Endothelial cell of umbilical vein (primary cell): ENCODE measurements at regions not wholly inside any gene's neighbourhood (a gene's known extent, or its start where the extent isn't known, plus 50 kb on each side); places are given as distances from the start of the nearest gene placed in this dataset.

ENCODE experiments used
- BruUV-seq: library from RNA; stranded (reverse); fragments of 400-500 nt; replicated peaks from 2 replicates; lab custom pipeline; 2021; lab: Mats Ljungman, UMichigan
- CTCF ChIA-PET: fragments of 300-600, 350-600 bp; sonication (Branson Sonifier 250); formaldehyde crosslinking; loops from one replicate; lab custom pipeline; 2021; ENCODE audit warnings: antibody characterized with exemption, inconsistent platforms; lab: Charles Lee
- POLR2A ChIA-PET: fragments of 300-600, 350-600 bp; sonication (Branson Sonifier 250); formaldehyde crosslinking; loops from one replicate; lab custom pipeline; 2021; ENCODE audit warnings: antibody characterized with exemption, inconsistent platforms; lab: Charles Lee
- DNase-seq: peaks from one replicate; pipeline ENCODE4 v3.0.0-alpha.2; 2011; ENCODE audit warnings: low read depth, low spot score
- FAIRE-seq: peaks from 2 replicates; lab custom pipeline; 2011; peaks lifted over from hg19 to GRCh38; lab: Jason Lieb, UNC
- H2AFZ ChIP-seq: 2 replicates; pipeline ENCODE4 v1.6.0; 2012; ENCODE audit warnings: low read depth, low read length, control low read depth, inconsistent platforms
- H3K27ac ChIP-seq: 2 replicates; pipeline ENCODE4 v1.5.1; 2011; ENCODE audit warnings: low read depth, mild to moderate bottlenecking, control low read depth, low read length, moderate library complexity; ENCODE audit not compliant: insufficient read depth
- H3K27me3 ChIP-seq, 2 experiments: 2 replicates each; pipeline versions ENCODE4 v1.6.0 to v1.6.1; 2011; ENCODE audit warnings: low read length in 2 of 2, mixed read lengths in 1 of 2; ENCODE audit not compliant: control insufficient read depth in 2 of 2, insufficient read depth in 2 of 2
- H3K36me3 ChIP-seq, 2 experiments: 2 replicates in 1 of 2; 3 replicates in 1 of 2; pipeline ENCODE4 v1.5.1; 2011; ENCODE audit warnings: low read length in 2 of 2, mild to moderate bottlenecking in 1 of 2, moderate library complexity in 1 of 2; ENCODE audit not compliant: control insufficient read depth in 2 of 2, insufficient read depth in 2 of 2; ENCODE audit errors: extremely low read depth in 1 of 2
- H3K4me1 ChIP-seq: 3 replicates; pipeline ENCODE4 v1.5.1; 2011; ENCODE audit warnings: mild to moderate bottlenecking, low read length; ENCODE audit not compliant: control insufficient read depth, insufficient read depth; ENCODE audit errors: extremely low read depth
- H3K4me2 ChIP-seq: 2 replicates; pipeline ENCODE4 v1.6.1; 2011; ENCODE audit warnings: low read length, control low read depth, mixed read lengths; ENCODE audit not compliant: insufficient read depth
- H3K4me3 ChIP-seq, 3 experiments: fragments of 200-600 bp in 1 of 3; sonication (generic), shearing (Covaris generic) in 1 of 3; replicated peaks in 1 of 3; 2 replicates each; pipeline ENCODE4 v1.5.1; 2011 to 2016; ENCODE audit warnings: control low read depth in 3 of 3, low read length in 3 of 3, mild to moderate bottlenecking in 2 of 3, inconsistent platforms in 1 of 3, low read depth in 1 of 3, moderate library complexity in 1 of 3; ENCODE audit not compliant: insufficient read depth in 1 of 3
- H3K79me2 ChIP-seq: 2 replicates; pipeline ENCODE4 v1.6.0; 2012; ENCODE audit warnings: low read length, inconsistent platforms; ENCODE audit not compliant: control insufficient read depth, insufficient read depth
- H3K9ac ChIP-seq: replicated peaks from 2 replicates; pipeline ENCODE3; 2011; ENCODE audit warnings: low read length, control low read depth; ENCODE audit not compliant: insufficient read depth; ENCODE audit errors: extremely low read depth
- H3K9me1 ChIP-seq: replicated peaks from 3 replicates; pipeline ENCODE4 v1.6.0; 2011; ENCODE audit warnings: mild to moderate bottlenecking, low read length; ENCODE audit not compliant: control insufficient read depth, insufficient read depth; ENCODE audit errors: extremely low read depth
- H3K9me3 ChIP-seq: replicated peaks from 2 replicates; pipeline ENCODE4 v1.5.1; 2012; ENCODE audit warnings: low read length, inconsistent platforms; ENCODE audit not compliant: control insufficient read depth, insufficient read depth
- H4K20me1 ChIP-seq: replicated peaks from 2 replicates; pipeline ENCODE3; 2011; ENCODE audit warnings: mild to moderate bottlenecking, low read length; ENCODE audit not compliant: control insufficient read depth, insufficient read depth; ENCODE audit errors: extremely low read depth
- CTCF ChIP-seq, 2 donors: IDR thresholded peaks; 1 replicate in 1 of 2; 2 replicates in 1 of 2; pipeline ENCODE4 v1.5.1; 2011; ENCODE audit warnings: low read length in 2 of 2, mild to moderate bottlenecking in 2 of 2, moderate library complexity in 2 of 2, control low read depth in 1 of 2, inconsistent platforms in 1 of 2, low read depth in 1 of 2; ENCODE audit not compliant: insufficient read depth in 1 of 2; ENCODE audit errors: extremely low read depth in 1 of 2
- EZH2 ChIP-seq: IDR thresholded peaks from 2 replicates; pipeline ENCODE4 v1.6.1; 2012; ENCODE audit warnings: borderline replicate concordance, low read depth, mild to moderate bottlenecking, moderate library complexity, low read length, inconsistent platforms; ENCODE audit not compliant: severe bottlenecking
- FOS ChIP-seq: IDR thresholded peaks from 2 replicates; pipeline ENCODE4 v1.6.1; 2011; ENCODE audit warnings: mild to moderate bottlenecking, low read length, moderate library complexity, borderline replicate concordance; ENCODE audit not compliant: insufficient read depth
- GATA2 ChIP-seq: IDR thresholded peaks from 2 replicates; pipeline ENCODE4 v1.7.0; 2011; ENCODE audit warnings: low read depth, mild to moderate bottlenecking, moderate library complexity, mixed read lengths, low read length; ENCODE audit not compliant: insufficient read length, insufficient read depth
- JUN ChIP-seq: IDR thresholded peaks from 2 replicates; pipeline ENCODE4 v1.6.1; 2011; ENCODE audit warnings: borderline replicate concordance, low read depth; ENCODE audit not compliant: insufficient read length, insufficient read depth
- MYC ChIP-seq: IDR thresholded peaks from one replicate; pipeline ENCODE4 v1.6.1; 2011; ENCODE audit warnings: mild to moderate bottlenecking, low read depth, low read length
- POLR2A ChIP-seq: IDR thresholded peaks from 2 replicates; pipeline ENCODE4 v1.6.1; 2012; ENCODE audit warnings: low read depth, mild to moderate bottlenecking, control low read depth, low read length
- POLR2AphosphoS5 ChIP-seq: IDR thresholded peaks from 2 replicates; pipeline ENCODE4 v1.6.1; 2012; ENCODE audit warnings: low read depth, mild to moderate bottlenecking, control low read depth, low read length, moderate library complexity; ENCODE audit not compliant: insufficient read depth
- dilution Hi-C: fragments of 300-500 bp; cut with MboI; formaldehyde crosslinking; loops from one replicate; pipeline ENCODE4 v1.15.0; 2019; ENCODE audit warnings: low sequenced_read_pairs; ENCODE audit not compliant: extremely low pct_ligation_motif_present
- intact Hi-C: fragments of 100-400 bp; cut with micrococcal nuclease; formaldehyde crosslinking; loops from one replicate; pipeline ENCODE4 v1.10.0; 2022
- TF ChIP-seq, protein P1 (sequence below): IDR thresholded peaks from 2 replicates; pipeline ENCODE4 v1.6.1; 2011; ENCODE audit not compliant: insufficient read depth, insufficient read length

GRCh38 chr10:64369885-64370773, 848.9 kb downstream of the REEP3 start:
- DNase-seq (no peak), FAIRE-seq (no peak)
- Histone ChIP-seq H3K9me3 (no peaks in the 10 kb centered on the region), H3K79me2 (no peaks in the 10 kb centered on the region), H3K9me1 (no peaks in the 10 kb centered on the region), H3K4me3 (no peak overlapping the region), H3K9ac (no peak overlapping the region), H3K36me3 (no peaks in the 10 kb centered on the region), H3K27me3 (no peaks in the 10 kb centered on the region), H3K4me2 (no peak overlapping the region), H3K4me1 (no peaks in the 10 kb centered on the region), H2AFZ (no peak overlapping the region), H3K27ac (no peak overlapping the region), H4K20me1 (no peaks in the 10 kb centered on the region)
- intact Hi-C loops (no loop called here), dilution Hi-C loops (no loop called here)
- no TSS peak for BruUV-seq
- TF ChIP-seq MYC, result no peak
- TF ChIP-seq, protein P1, sequence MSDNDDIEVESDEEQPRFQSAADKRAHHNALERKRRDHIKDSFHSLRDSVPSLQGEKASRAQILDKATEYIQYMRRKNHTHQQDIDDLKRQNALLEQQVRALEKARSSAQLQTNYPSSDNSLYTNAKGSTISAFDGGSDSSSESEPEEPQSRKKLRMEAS, result no peak
- no peak for TF ChIP-seq GATA2
- TF ChIP-seq JUN, result no peak
- no peak for TF ChIP-seq POLR2A
- no peak for TF ChIP-seq POLR2AphosphoS5
- no peak for TF ChIP-seq CTCF (IDR thresholded peaks at IDR 0.05; ENCODE audit: extremely low read depth in 1 of 2, insufficient read depth in 1 of 2, low read depth in 1 of 2, low read length in 2 of 2)
- TF ChIP-seq FOS, result no peak
- no peak for TF ChIP-seq EZH2
- ChIA-PET POLR2A (no interaction called here), CTCF (no interaction called here)
